Mesothelial cell of epicardium (in vitro differentiated cells): ENCODE measurements at regions not wholly inside any gene's neighbourhood (a gene's known extent, or its start where the extent isn't known, plus 50 kb on each side); places are given as distances from the start of the nearest gene placed in this dataset.

ENCODE experiments used
- DNase-seq, 2 experiments: peaks; one replicate each; pipeline ENCODE4 v3.0.0; 2021; ENCODE audit warnings: low spot score in 2 of 2; ENCODE audit not compliant: unreplicated experiment in 2 of 2
- H3K27ac Mint-ChIP-seq: 2 replicates; pipeline ENCODE4 v1.8.0; 2021; ENCODE audit warnings: mixed read lengths
- H3K27me3 Mint-ChIP-seq: 2 replicates; pipeline ENCODE4 v1.8.0; 2021; ENCODE audit warnings: low read depth, mixed read lengths
- H3K36me3 Mint-ChIP-seq: 2 replicates; pipeline ENCODE4 v1.8.0; 2021; ENCODE audit warnings: mixed read lengths
- H3K4me1 Mint-ChIP-seq: 2 replicates; pipeline ENCODE4 v1.8.0; 2021; ENCODE audit warnings: mixed read lengths
- H3K4me3 Mint-ChIP-seq: 2 replicates; pipeline ENCODE4 v1.8.0; 2021; ENCODE audit warnings: mild to moderate bottlenecking, moderate library complexity, mixed read lengths
- H3K9me3 Mint-ChIP-seq: 2 replicates; pipeline ENCODE4 v1.8.0; 2021; ENCODE audit warnings: mixed read lengths
- TF ChIP-seq, protein P1 (sequence below): fragments of 200-600 bp; sonication (generic); IDR thresholded peaks from one replicate; pipeline ENCODE4 v1.5.0; 2021; ENCODE audit warnings: antibody characterized with exemption; ENCODE audit not compliant: unreplicated experiment

DNA sequence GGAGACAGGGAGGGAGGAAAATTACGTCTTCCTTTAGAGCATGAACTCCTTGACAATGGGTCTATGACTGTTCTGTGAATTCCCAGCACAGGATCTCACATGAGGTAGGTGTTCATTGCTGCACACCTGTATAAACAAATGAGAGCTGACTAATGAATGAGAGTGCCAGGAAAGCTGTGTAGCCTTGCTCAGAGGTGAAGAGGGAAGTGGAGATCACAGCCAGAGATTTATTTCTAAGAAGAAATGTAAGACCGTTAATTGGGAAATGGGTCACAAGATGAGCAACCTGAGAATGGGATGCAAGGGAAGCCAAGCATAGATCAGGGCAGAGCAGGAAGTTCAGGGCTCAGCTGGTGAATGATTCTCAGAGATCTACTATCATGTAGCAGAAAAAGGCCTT, 295.1 kb downstream of the CDK5RAP2 start:
- H3K27me3 Mint-ChIP-seq = peaks cover 15% of the 10 kb centered on the region
- no peak overlapping the region for H3K4me3 Mint-ChIP-seq
- H3K9me3 Mint-ChIP-seq = no peaks in the 10 kb centered on the region
- H3K36me3 Mint-ChIP-seq = no peaks in the 10 kb centered on the region
- no peak overlapping the region for H3K27ac Mint-ChIP-seq
- DNase-seq = no peak
- H3K4me1 Mint-ChIP-seq = no peaks in the 10 kb centered on the region
- TF ChIP-seq, protein P1, sequence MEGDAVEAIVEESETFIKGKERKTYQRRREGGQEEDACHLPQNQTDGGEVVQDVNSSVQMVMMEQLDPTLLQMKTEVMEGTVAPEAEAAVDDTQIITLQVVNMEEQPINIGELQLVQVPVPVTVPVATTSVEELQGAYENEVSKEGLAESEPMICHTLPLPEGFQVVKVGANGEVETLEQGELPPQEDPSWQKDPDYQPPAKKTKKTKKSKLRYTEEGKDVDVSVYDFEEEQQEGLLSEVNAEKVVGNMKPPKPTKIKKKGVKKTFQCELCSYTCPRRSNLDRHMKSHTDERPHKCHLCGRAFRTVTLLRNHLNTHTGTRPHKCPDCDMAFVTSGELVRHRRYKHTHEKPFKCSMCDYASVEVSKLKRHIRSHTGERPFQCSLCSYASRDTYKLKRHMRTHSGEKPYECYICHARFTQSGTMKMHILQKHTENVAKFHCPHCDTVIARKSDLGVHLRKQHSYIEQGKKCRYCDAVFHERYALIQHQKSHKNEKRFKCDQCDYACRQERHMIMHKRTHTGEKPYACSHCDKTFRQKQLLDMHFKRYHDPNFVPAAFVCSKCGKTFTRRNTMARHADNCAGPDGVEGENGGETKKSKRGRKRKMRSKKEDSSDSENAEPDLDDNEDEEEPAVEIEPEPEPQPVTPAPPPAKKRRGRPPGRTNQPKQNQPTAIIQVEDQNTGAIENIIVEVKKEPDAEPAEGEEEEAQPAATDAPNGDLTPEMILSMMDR = no peak

DNA sequence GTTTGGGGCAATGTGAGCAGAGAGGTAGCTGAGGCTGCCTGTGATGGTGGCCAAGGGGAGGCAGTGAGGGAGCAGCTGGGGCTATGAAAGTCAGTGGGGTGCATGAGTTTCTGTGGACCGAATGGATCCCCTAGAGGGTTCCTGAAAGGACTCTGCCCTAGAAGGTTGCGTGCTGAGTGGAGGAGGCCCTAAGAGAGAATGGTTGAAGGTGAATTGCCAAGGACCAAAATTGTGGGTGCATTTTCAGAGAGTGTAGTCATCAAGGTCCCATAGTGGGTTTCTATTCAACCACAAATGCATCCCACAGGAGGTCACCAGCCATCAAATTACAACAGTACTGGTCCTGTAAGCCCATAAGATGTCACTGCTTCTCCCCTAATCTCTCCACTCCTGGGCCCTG, 298.3 kb downstream of the CDK5RAP2 start:
- Mint-ChIP-seq H3K27me3 (peaks cover 15% of the 10 kb centered on the region), H3K36me3 (no peaks in the 10 kb centered on the region), H3K4me3 (no peak overlapping the region), H3K9me3 (no peaks in the 10 kb centered on the region), H3K27ac (no peak overlapping the region), H3K4me1 (no peaks in the 10 kb centered on the region)
- TF ChIP-seq, protein P1 = no peak
- DNase-seq = no peak

DNA sequence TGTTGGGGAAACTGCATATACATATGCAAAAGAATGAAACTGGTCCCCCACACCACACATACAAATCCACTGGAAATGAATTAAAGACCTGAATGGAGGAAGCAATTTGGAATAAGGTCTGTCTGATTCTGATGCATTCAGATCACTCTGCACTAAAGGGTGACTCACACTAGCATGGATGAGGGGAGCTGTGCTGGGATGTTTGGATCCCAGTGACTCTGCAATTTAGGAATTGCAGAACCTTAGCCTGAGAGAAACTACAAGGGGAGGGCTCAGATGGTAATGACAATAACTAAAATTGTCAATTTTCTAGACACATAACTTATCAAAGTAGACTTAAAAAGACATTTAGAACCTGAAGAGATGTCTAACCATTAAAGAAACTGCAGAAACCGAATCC, 312.0 kb downstream of the CDK5RAP2 start:
- Mint-ChIP-seq H3K36me3 (no peaks in the 10 kb centered on the region), H3K27ac (no peak overlapping the region), H3K4me3 (no peak overlapping the region), H3K4me1 (no peaks in the 10 kb centered on the region), H3K9me3 (peaks cover 20% of the 10 kb centered on the region), H3K27me3 (peaks cover 16% of the 10 kb centered on the region)
- TF ChIP-seq, protein P1 = no peak
- no peak for DNase-seq

DNA sequence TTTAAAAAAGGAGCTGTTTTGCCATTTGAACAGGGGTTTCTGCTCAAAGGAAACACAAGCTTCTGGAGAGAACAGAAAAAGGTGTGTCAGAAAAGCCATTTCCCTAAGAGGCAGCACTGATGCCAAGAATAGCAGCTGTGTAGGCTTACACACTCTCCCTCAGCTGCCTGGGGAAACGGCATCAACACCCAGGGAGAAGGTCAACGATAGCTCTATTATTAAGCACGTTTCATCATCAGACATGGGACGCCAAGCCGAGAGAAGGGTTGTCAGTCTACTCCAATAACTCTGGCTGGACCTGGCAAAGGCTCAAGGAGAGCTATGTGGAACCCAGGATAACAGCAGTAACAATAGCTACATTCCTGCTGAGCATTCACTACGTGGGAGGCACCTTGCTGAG, 314.2 kb downstream of the CDK5RAP2 start:
- no peak overlapping the region for H3K27ac Mint-ChIP-seq
- peaks cover 6% of the 10 kb centered on the region for H3K9me3 Mint-ChIP-seq
- no peak overlapping the region for H3K4me3 Mint-ChIP-seq
- no peaks in the 10 kb centered on the region for H3K36me3 Mint-ChIP-seq
- TF ChIP-seq, protein P1 = no peak
- no peak for DNase-seq
- peaks cover 16% of the 10 kb centered on the region for H3K27me3 Mint-ChIP-seq
- no peaks in the 10 kb centered on the region for H3K4me1 Mint-ChIP-seq

DNA sequence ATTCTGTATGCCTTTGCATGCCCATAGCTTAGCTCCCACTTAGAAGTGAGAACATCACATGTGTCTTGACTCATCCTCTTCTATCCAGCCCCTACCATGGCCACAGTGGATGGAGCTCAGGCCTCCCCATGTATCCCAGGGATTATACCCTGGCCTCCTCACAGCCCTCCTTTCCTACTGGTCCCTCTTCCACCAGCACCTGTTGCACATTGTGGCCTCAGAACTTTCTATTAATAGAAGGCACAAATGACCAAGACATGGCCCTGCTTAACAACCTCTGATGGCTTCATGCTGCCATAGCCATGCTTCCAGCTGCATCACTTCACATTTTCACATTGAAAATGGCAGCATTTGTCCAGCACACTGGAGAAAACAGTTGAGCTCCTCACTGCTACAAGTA, 315.4 kb downstream of the CDK5RAP2 start:
- no peaks in the 10 kb centered on the region for H3K4me1 Mint-ChIP-seq

More for the DNA sequence above, 315.4 kb downstream of the CDK5RAP2 start:
- DNase-seq = no peak
- no peaks in the 10 kb centered on the region for H3K9me3 Mint-ChIP-seq
- no peak overlapping the region for H3K27ac Mint-ChIP-seq
- H3K4me3 Mint-ChIP-seq = no peak overlapping the region
- TF ChIP-seq, protein P1 = no peak
- no peaks in the 10 kb centered on the region for H3K36me3 Mint-ChIP-seq
- peaks cover 16% of the 10 kb centered on the region for H3K27me3 Mint-ChIP-seq
